Activated CD8-positive, alpha-beta T cell treated with anti-CD3 and anti-CD28 coated beads for 36 hours (primary cell): ENCODE measurements at regions not wholly inside any gene's neighbourhood (a gene's known extent, or its start where the extent isn't known, plus 50 kb on each side); places are given as distances from the start of the nearest gene placed in this dataset.

ENCODE experiments used
- ATAC-seq: fragments of 200-7000 bp; cut with Tn5 transposase; one replicate; pipeline ENCODE4 v1.10.0; 2021; ENCODE audit warnings: mild to moderate bottlenecking, moderate library complexity
- CTCF ChIA-PET: fragments of 350-600 bp; sonication (Branson Sonifier 250); formaldehyde crosslinking; loops from one replicate; lab custom pipeline; 2021; ENCODE audit warnings: antibody characterized with exemption; lab: Charles Lee
- POLR2A ChIA-PET: fragments of 350-600 bp; sonication (Branson Sonifier 250); formaldehyde crosslinking; loops from one replicate; lab custom pipeline; 2021; ENCODE audit warnings: antibody characterized with exemption; lab: Charles Lee
- DNase-seq: peaks from one replicate; pipeline ENCODE4 v3.0.0-alpha.2; 2020
- H3K27ac Mint-ChIP-seq: one replicate; pipeline ENCODE4 v1.8.0; 2021; ENCODE audit warnings: mild to moderate bottlenecking, mixed read lengths
- H3K27me3 Mint-ChIP-seq: one replicate; pipeline ENCODE4 v1.8.0; 2021; ENCODE audit warnings: mixed read lengths
- H3K36me3 Mint-ChIP-seq: one replicate; pipeline ENCODE4 v1.8.0; 2021; ENCODE audit warnings: low read depth, mixed read lengths
- H3K4me1 Mint-ChIP-seq: one replicate; pipeline ENCODE4 v1.8.0; 2021; ENCODE audit warnings: low read depth, mixed read lengths
- H3K4me3 Mint-ChIP-seq: one replicate; pipeline ENCODE4 v1.8.0; 2021; ENCODE audit warnings: mild to moderate bottlenecking, moderate library complexity, mixed read lengths
- H3K9me3 Mint-ChIP-seq: one replicate; pipeline ENCODE4 v1.8.0; 2021; ENCODE audit warnings: mixed read lengths
- intact Hi-C: fragments of 100-400 bp; cut with micrococcal nuclease; formaldehyde crosslinking; loops from one replicate; pipeline ENCODE4 v1.10.0; 2022
- TF ChIP-seq, protein P1 (sequence below): fragments of 200-600 bp; IDR thresholded peaks from one replicate; pipeline ENCODE4 v1.8.0; 2022; ENCODE audit warnings: antibody characterized with exemption, mild to moderate bottlenecking

DNA sequence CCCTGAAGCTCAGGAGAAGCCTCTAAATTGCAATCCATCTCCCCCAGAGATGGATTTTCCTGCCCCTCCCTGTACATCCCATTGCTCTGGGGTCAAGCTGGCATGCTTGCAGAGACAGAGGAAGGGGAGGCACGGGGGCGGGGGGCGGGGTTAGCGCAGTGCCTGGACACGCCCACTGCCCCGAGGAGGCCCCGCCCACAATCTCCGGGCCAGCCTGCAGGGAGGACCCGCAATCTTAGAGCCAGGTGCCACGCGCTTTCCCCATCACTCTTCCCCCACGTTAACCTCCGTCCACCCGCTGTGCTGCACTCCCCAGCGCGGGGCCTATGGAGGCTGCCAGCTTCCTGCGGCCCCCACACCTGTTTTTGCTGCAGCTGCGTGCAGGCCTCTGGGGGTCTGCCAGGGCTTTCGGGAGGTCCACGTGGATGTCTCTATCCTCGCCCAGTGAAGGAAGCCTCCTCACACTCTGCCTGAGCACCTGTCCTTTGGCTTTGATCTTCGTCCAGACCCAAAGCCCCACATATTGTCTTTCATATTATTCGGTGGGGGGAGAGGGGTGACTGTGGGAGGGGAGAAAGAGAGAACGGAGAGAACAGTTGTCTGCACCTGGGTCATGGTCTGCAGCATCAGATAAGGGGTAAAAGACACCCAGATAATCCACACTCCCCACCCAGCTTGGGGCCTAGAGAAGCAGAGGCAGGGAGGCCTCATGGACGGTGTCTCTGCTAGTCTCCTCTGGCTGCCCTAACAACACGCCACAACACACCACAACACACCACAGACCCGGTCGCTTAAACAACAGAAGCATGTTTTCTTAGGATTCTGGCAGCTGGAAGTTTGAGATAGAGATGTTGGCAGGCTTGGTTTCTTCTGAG, 118.0 kb upstream of the MEF2A start:
- no peak overlapping the region for H3K27ac Mint-ChIP-seq
- H3K4me1 Mint-ChIP-seq, result peaks cover 64% of the 10 kb centered on the region
- intact Hi-C loops, result loop anchor here (10.0 kb wide), 1 partner anchor 257 kb away; no protein-coding TSS in a partner anchor
- H3K36me3 Mint-ChIP-seq, result no peaks in the 10 kb centered on the region
- POLR2A ChIA-PET, result no interaction called here
- ATAC-seq (no peak), DNase-seq (no peak)
- CTCF ChIA-PET, result no interaction called here
- H3K27me3 Mint-ChIP-seq, result no peaks in the 10 kb centered on the region
- no peak overlapping the region for H3K4me3 Mint-ChIP-seq
- no peaks in the 10 kb centered on the region for H3K9me3 Mint-ChIP-seq
- TF ChIP-seq, protein P1, sequence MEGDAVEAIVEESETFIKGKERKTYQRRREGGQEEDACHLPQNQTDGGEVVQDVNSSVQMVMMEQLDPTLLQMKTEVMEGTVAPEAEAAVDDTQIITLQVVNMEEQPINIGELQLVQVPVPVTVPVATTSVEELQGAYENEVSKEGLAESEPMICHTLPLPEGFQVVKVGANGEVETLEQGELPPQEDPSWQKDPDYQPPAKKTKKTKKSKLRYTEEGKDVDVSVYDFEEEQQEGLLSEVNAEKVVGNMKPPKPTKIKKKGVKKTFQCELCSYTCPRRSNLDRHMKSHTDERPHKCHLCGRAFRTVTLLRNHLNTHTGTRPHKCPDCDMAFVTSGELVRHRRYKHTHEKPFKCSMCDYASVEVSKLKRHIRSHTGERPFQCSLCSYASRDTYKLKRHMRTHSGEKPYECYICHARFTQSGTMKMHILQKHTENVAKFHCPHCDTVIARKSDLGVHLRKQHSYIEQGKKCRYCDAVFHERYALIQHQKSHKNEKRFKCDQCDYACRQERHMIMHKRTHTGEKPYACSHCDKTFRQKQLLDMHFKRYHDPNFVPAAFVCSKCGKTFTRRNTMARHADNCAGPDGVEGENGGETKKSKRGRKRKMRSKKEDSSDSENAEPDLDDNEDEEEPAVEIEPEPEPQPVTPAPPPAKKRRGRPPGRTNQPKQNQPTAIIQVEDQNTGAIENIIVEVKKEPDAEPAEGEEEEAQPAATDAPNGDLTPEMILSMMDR, result no peak

DNA sequence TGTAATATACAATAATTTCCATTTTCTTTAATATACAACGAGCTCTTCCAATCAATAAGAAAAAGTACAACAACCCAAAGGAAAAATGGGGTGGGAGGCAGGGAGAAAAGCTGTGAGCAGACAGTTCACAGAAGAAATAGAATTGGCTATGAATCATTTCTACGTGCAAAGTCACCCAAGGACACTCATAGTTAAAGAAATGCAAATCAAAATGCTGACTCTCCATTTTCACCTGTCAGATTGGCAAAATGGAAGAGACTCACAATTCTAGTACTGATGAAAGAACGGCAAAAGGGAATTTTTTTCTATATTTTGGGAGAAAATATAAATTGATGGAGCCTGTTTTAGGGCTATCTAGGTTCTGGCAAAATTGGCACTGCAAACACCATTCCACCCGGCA, 116.3 kb upstream of the MEF2A start:
- DNase-seq (no peak), ATAC-seq (no peak)
- intact Hi-C loops, result loop anchor here (10.0 kb wide), 1 partner anchor 255 kb away; no protein-coding TSS in a partner anchor
- no peaks in the 10 kb centered on the region for H3K9me3 Mint-ChIP-seq
- H3K4me1 Mint-ChIP-seq, result peaks cover 56% of the 10 kb centered on the region
- no peaks in the 10 kb centered on the region for H3K27me3 Mint-ChIP-seq
- H3K27ac Mint-ChIP-seq, result no peak overlapping the region
- ChIA-PET CTCF (interaction anchor here (1.2 kb wide), 1 partner anchor 255 kb away, joined by 4 read pairs; no protein-coding TSS in a partner anchor), POLR2A (interaction anchor here (1.1 kb wide), 1 partner anchor 116 kb away, joined by 3 read pairs; the partner anchor contains the start of gene MEF2A)
- H3K4me3 Mint-ChIP-seq, result no peak overlapping the region
- TF ChIP-seq, protein P1, result no peak
- H3K36me3 Mint-ChIP-seq, result no peaks in the 10 kb centered on the region

DNA sequence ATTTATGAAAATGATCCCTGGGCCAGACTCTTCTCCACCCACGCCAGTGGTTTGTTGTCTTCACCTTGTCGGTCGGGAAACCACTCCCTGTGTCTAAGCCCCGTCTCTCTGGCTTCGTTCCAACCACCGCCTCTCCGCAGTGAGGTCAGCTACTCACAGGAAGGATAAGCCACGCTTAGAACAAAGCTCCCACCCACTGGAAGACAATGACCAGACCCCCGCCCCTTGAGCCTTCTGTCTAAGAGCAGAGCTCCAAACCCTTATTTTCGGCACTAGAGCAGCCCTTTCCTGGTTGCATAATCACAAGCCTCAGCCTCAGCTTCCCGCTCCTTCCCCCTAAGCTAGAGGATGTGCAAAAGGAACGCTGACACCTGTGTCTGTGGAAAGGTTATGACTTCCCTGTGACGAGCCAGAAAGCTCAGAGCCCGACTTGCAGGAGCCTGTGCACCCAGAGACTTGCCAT, 114.9 kb upstream of the MEF2A start:
- Mint-ChIP-seq H3K27me3 (no peaks in the 10 kb centered on the region), H3K4me1 (peaks cover 46% of the 10 kb centered on the region), H3K4me3 (peak overlapping the region; percentile 52), H3K27ac (peak overlapping the region; percentile 55), H3K36me3 (no peaks in the 10 kb centered on the region), H3K9me3 (no peaks in the 10 kb centered on the region)
- peak; percentile 79 for ATAC-seq
- TF ChIP-seq, protein P1, result no peak
- POLR2A ChIA-PET, result no interaction called here
- CTCF ChIA-PET, result interaction anchor here (1.0 to 1.5 kb wide), 3 partner anchors 9 to 155 kb away, joined by 3 read pairs; no protein-coding TSS in a partner anchor
- intact Hi-C loops, result no loop called here
- DNase-seq, result peak; percentile 90

DNA sequence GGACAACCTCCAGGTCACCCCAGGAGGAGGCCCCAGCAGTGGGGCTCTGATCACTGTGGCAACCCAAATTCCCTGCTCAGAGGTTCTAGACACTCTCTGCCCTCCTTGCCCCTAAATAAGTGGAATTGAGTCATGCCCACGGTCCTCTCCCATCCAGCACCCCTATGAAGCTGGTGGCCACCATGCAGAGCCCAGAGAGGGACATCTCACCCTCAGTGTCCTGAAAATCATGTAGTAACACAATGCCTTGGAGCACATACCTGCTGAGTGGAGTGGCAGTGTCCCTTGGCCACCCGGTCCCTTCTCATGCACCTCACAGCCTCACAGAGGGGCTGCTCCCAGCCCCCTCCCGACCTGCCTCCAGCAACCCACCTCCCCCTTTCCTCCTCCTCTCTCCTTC, 114.3 kb upstream of the MEF2A start:
- DNase-seq (no peak), ATAC-seq (no peak)
- CTCF ChIA-PET, result interaction anchor here (1.0 to 1.5 kb wide), 3 partner anchors 10 to 155 kb away, joined by 3 read pairs; no protein-coding TSS in a partner anchor
- intact Hi-C loops, result no loop called here
- Mint-ChIP-seq H3K27ac (peak overlapping the region; percentile 49), H3K4me3 (peak overlapping the region; percentile 52), H3K36me3 (no peaks in the 10 kb centered on the region), H3K4me1 (peaks cover 46% of the 10 kb centered on the region), H3K9me3 (no peaks in the 10 kb centered on the region), H3K27me3 (no peaks in the 10 kb centered on the region)
- TF ChIP-seq, protein P1, result no peak
- POLR2A ChIA-PET, result no interaction called here

DNA sequence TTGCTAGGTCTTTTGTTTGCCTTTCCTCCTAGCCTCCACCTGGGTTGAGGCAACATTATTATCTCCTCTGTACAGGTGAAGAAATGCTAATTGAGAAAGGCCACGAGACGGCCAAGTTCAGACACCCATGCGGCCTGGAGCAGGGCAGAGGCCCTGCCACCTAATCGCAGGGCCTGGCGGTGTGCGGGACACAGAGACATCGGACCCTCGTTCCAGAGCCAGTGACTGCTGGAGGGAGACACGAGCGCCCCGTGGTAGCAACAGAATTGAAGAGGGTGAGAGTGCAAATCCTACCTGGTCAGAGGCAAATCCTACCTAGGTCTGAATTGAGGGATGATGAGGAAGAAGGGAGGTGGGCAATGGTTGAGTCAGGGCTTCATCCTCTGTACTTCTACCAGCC, 113.8 kb upstream of the MEF2A start:
- ATAC-seq, result no peak
- CTCF ChIA-PET, result interaction anchor here (1.5 kb wide), 1 partner anchor 10 kb away, joined by 3 read pairs; no protein-coding TSS in a partner anchor
- intact Hi-C loops, result no loop called here

More for the DNA sequence above, 113.8 kb upstream of the MEF2A start:
- peaks cover 46% of the 10 kb centered on the region for H3K4me1 Mint-ChIP-seq
- H3K27ac Mint-ChIP-seq, result no peak overlapping the region
- no peak for DNase-seq
- no peak overlapping the region for H3K4me3 Mint-ChIP-seq
- H3K9me3 Mint-ChIP-seq, result no peaks in the 10 kb centered on the region
- H3K27me3 Mint-ChIP-seq, result no peaks in the 10 kb centered on the region
- POLR2A ChIA-PET, result no interaction called here
- no peaks in the 10 kb centered on the region for H3K36me3 Mint-ChIP-seq
- TF ChIP-seq, protein P1, result no peak
